SJSA1 (cell line): ENCODE measurements at regions not wholly inside any gene's neighbourhood (a gene's known extent, or its start where the extent isn't known, plus 50 kb on each side); places are given as distances from the start of the nearest gene placed in this dataset.

Source experiments
- DNase-seq, 2 experiments: peaks; one replicate each; pipeline ENCODE4 v3.0.0-alpha.2; 2015 to 2020; ENCODE audit warnings: low spot score in 2 of 2, low read depth in 1 of 2
- H3K27ac ChIP-seq: fragments of 250-450 bp; sonication (Bioruptor Pico); 2 replicates; pipeline ENCODE4 v1.5.1; 2020; ENCODE audit warnings: mild to moderate bottlenecking, moderate library complexity
- H3K27me3 ChIP-seq: fragments of 250-450 bp; sonication (Bioruptor Pico); replicated peaks from 2 replicates; pipeline ENCODE4 v1.5.1; 2020; ENCODE audit warnings: mild to moderate bottlenecking, moderate library complexity
- H3K36me3 ChIP-seq: fragments of 250-450 bp; sonication (Bioruptor Pico); 2 replicates; pipeline ENCODE4 v1.5.1; 2020; ENCODE audit warnings: mild to moderate bottlenecking
- H3K4me1 ChIP-seq: fragments of 250-450 bp; sonication (Bioruptor Pico); replicated peaks from 2 replicates; pipeline ENCODE4 v1.6.1; 2021; ENCODE audit warnings: mild to moderate bottlenecking
- H3K4me3 ChIP-seq: fragments of 250-450 bp; sonication (Bioruptor Pico); 2 replicates; pipeline ENCODE4 v1.5.1; 2020; ENCODE audit warnings: mild to moderate bottlenecking
- H3K9me3 ChIP-seq: fragments of 250-450 bp; sonication (Bioruptor Pico); replicated peaks from 2 replicates; pipeline ENCODE4 v1.5.1; 2020; ENCODE audit warnings: mild to moderate bottlenecking

- Histone ChIP-seq H3K27ac (peak overlapping the region; percentile 70), H3K36me3 (no peaks in the 10 kb centered on the region), H3K27me3 (no peaks in the 10 kb centered on the region), H3K4me1 (peaks cover 18% of the 10 kb centered on the region), H3K4me3 (no peak overlapping the region), H3K9me3 (no peaks in the 10 kb centered on the region)
- DNase-seq = no peak
These were observed 291.8 kb downstream of the AASDHPPT start for GRCh38 chr11:106369224-106369623.

GRCh38 chr11:106378513-106379179 is 301.2 kb downstream of the AASDHPPT start:
- H3K27me3 ChIP-seq = no peaks in the 10 kb centered on the region
- no peaks in the 10 kb centered on the region for H3K36me3 ChIP-seq
- no peaks in the 10 kb centered on the region for H3K9me3 ChIP-seq
- no peak for DNase-seq
- H3K4me1 ChIP-seq = no peaks in the 10 kb centered on the region
- H3K4me3 ChIP-seq = no peak overlapping the region
- no peak overlapping the region for H3K27ac ChIP-seq

GRCh38 chr11:106379265-106379664 is 301.8 kb downstream of the AASDHPPT start:
- Histone ChIP-seq H3K4me1 (no peaks in the 10 kb centered on the region), H3K9me3 (no peaks in the 10 kb centered on the region)

GRCh38 chr11:106379712-106380111 is 302.2 kb downstream of the AASDHPPT start:
- Histone ChIP-seq H3K4me3 (no peak overlapping the region), H3K27me3 (no peaks in the 10 kb centered on the region)
- DNase-seq = no peak

More at GRCh38 chr11:106379265-106379664, 301.8 kb downstream of the AASDHPPT start:
- Histone ChIP-seq H3K36me3 (no peaks in the 10 kb centered on the region), H3K27me3 (no peaks in the 10 kb centered on the region), H3K27ac (no peak overlapping the region), H3K4me3 (no peak overlapping the region)
- DNase-seq = no peak

GRCh38 chr11:106381895-106382294 is 304.4 kb downstream of the AASDHPPT start:
- no peak overlapping the region for H3K27ac ChIP-seq
- no peaks in the 10 kb centered on the region for H3K9me3 ChIP-seq
- H3K27me3 ChIP-seq = no peaks in the 10 kb centered on the region
- DNase-seq = no peak
- H3K36me3 ChIP-seq = no peaks in the 10 kb centered on the region
- no peak overlapping the region for H3K4me3 ChIP-seq
- H3K4me1 ChIP-seq = no peaks in the 10 kb centered on the region

More at GRCh38 chr11:106379712-106380111, 302.2 kb downstream of the AASDHPPT start:
- Histone ChIP-seq H3K36me3 (no peaks in the 10 kb centered on the region), H3K27ac (no peak overlapping the region), H3K9me3 (no peaks in the 10 kb centered on the region), H3K4me1 (no peaks in the 10 kb centered on the region)

GRCh38 chr11:106384429-106384828 is 307.0 kb downstream of the AASDHPPT start:
- Histone ChIP-seq H3K36me3 (no peaks in the 10 kb centered on the region), H3K27me3 (no peaks in the 10 kb centered on the region), H3K4me1 (peaks cover 6% of the 10 kb centered on the region), H3K27ac (no peak overlapping the region), H3K4me3 (no peak overlapping the region), H3K9me3 (no peaks in the 10 kb centered on the region)
- DNase-seq = no peak

GRCh38 chr11:106386519-106386918 is 309.1 kb downstream of the AASDHPPT start:
- no peaks in the 10 kb centered on the region for H3K27me3 ChIP-seq
- no peak overlapping the region for H3K4me3 ChIP-seq
- DNase-seq = no peak
- no peaks in the 10 kb centered on the region for H3K9me3 ChIP-seq
- no peak overlapping the region for H3K27ac ChIP-seq
- H3K36me3 ChIP-seq = no peaks in the 10 kb centered on the region
- H3K4me1 ChIP-seq = peaks cover 24% of the 10 kb centered on the region

- peak in 1 of 2 experiments; percentile 22 for DNase-seq
- Histone ChIP-seq H3K27me3 (no peaks in the 10 kb centered on the region), H3K36me3 (no peaks in the 10 kb centered on the region), H3K9me3 (no peaks in the 10 kb centered on the region), H3K27ac (no peak overlapping the region), H3K4me1 (peaks cover 34% of the 10 kb centered on the region), H3K4me3 (no peak overlapping the region)
These were observed 311.6 kb downstream of the AASDHPPT start for GRCh38 chr11:106389101-106389500.

GRCh38 chr11:106390078-106390477 is 312.6 kb downstream of the AASDHPPT start:
- H3K27ac ChIP-seq = no peak overlapping the region
- no peaks in the 10 kb centered on the region for H3K9me3 ChIP-seq
- H3K4me3 ChIP-seq = no peak overlapping the region
- no peaks in the 10 kb centered on the region for H3K27me3 ChIP-seq
- H3K4me1 ChIP-seq = peaks cover 34% of the 10 kb centered on the region
- DNase-seq = no peak
- H3K36me3 ChIP-seq = no peaks in the 10 kb centered on the region

GRCh38 chr11:106391771-106392420 is 314.4 kb downstream of the AASDHPPT start:
- peak overlapping the region; percentile 85 for H3K27ac ChIP-seq
- peaks cover 34% of the 10 kb centered on the region for H3K4me1 ChIP-seq
- H3K9me3 ChIP-seq = no peaks in the 10 kb centered on the region
- H3K4me3 ChIP-seq = no peak overlapping the region
- H3K36me3 ChIP-seq = no peaks in the 10 kb centered on the region
- H3K27me3 ChIP-seq = no peaks in the 10 kb centered on the region
- peak in 1 of 2 experiments; percentile 64 for DNase-seq

GRCh38 chr11:106395716-106396349 is 318.4 kb downstream of the AASDHPPT start:
- H3K36me3 ChIP-seq = no peaks in the 10 kb centered on the region
- H3K9me3 ChIP-seq = no peaks in the 10 kb centered on the region
- DNase-seq = no peak
- peaks cover 40% of the 10 kb centered on the region for H3K4me1 ChIP-seq
- no peak overlapping the region for H3K27ac ChIP-seq
- no peaks in the 10 kb centered on the region for H3K27me3 ChIP-seq
- H3K4me3 ChIP-seq = no peak overlapping the region

- Histone ChIP-seq H3K9me3 (no peaks in the 10 kb centered on the region), H3K4me1 (peaks cover 22% of the 10 kb centered on the region), H3K4me3 (no peak overlapping the region), H3K27me3 (no peaks in the 10 kb centered on the region), H3K36me3 (no peaks in the 10 kb centered on the region), H3K27ac (peak overlapping the region; percentile 88)
- DNase-seq = no peak
These were observed 320.5 kb downstream of the AASDHPPT start for GRCh38 chr11:106397787-106398501.

GRCh38 chr11:106398502-106399075 is 321.1 kb downstream of the AASDHPPT start:
- Histone ChIP-seq H3K4me3 (no peak overlapping the region), H3K27me3 (no peaks in the 10 kb centered on the region), H3K36me3 (no peaks in the 10 kb centered on the region), H3K27ac (peak overlapping the region; percentile 88), H3K4me1 (peaks cover 22% of the 10 kb centered on the region), H3K9me3 (no peaks in the 10 kb centered on the region)
- peak; percentile 40 to 48 for DNase-seq
